ENCODE measurements at regions not wholly inside any gene's neighbourhood (a gene's known extent, or its start where the extent isn't known, plus 50 kb on each side); places are given as distances from the start of the nearest gene placed in this dataset.
A peak's percentile ranks its signal among the peaks of the same experiment; 100 is the strongest.

- Histone ChIP-seq H3K27ac (no peak overlapping the region), H3K36me3 (no peaks in the 10 kb centered on the region), H3K4me1 (peaks cover 0 to 30% of the 10 kb centered on the region in 2 donors), H3K4me3 (no peak overlapping the region), H3K27me3 (no peaks in the 10 kb centered on the region), H3K9me3 (peaks cover 0 to 15% of the 10 kb centered on the region in 2 donors)
- TF ChIP-seq CTCF (IDR thresholded peaks at IDR 0.05), result no peak
- DNase-seq (ENCODE audit: low spot score), result no peak
These were observed 115.2 kb downstream of the BOD1 start for GRCh38 chr5:173501271-173501670.

DNA sequence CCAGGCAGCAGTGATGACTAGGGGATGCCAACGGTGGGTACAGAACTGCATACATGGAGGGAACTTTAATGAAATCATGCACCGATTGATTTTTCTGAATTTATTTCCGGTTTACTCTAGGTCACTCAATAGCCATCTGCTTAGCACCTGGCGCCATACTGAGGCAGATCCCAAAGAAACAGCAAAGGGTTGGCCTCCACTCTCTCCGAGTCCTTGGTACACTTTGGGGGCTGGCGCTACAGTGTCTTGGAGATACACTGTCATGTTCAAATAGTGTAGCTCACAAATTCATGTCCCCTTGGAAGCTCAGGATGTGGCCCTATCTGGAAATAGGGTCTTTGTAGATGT lies 116.3 kb downstream of the BOD1 start:
- Histone ChIP-seq H3K4me1 (peaks cover 0 to 39% of the 10 kb centered on the region in 2 donors), H3K27me3 (no peaks in the 10 kb centered on the region), H3K4me3 (no peak overlapping the region), H3K9me3 (peaks cover 0 to 4% of the 10 kb centered on the region in 2 donors), H3K27ac (peak overlapping the region; percentile 81 to 90), H3K36me3 (no peaks in the 10 kb centered on the region)
- no peak for DNase-seq (ENCODE audit: low spot score)
- TF ChIP-seq CTCF (IDR thresholded peaks at IDR 0.05), result no peak

- Histone ChIP-seq H3K4me1 (peaks cover 0 to 39% of the 10 kb centered on the region in 2 donors), H3K4me3 (no peak overlapping the region), H3K36me3 (no peaks in the 10 kb centered on the region), H3K27me3 (no peaks in the 10 kb centered on the region), H3K27ac (peak overlapping the region; percentile 81 to 90), H3K9me3 (no peaks in the 10 kb centered on the region)
- no peak for TF ChIP-seq CTCF (IDR thresholded peaks at IDR 0.05)
- DNase-seq (ENCODE audit: low spot score), result peak; percentile 73
These were observed 116.8 kb downstream of the BOD1 start for GRCh38 chr5:173499471-173500212.

DNA sequence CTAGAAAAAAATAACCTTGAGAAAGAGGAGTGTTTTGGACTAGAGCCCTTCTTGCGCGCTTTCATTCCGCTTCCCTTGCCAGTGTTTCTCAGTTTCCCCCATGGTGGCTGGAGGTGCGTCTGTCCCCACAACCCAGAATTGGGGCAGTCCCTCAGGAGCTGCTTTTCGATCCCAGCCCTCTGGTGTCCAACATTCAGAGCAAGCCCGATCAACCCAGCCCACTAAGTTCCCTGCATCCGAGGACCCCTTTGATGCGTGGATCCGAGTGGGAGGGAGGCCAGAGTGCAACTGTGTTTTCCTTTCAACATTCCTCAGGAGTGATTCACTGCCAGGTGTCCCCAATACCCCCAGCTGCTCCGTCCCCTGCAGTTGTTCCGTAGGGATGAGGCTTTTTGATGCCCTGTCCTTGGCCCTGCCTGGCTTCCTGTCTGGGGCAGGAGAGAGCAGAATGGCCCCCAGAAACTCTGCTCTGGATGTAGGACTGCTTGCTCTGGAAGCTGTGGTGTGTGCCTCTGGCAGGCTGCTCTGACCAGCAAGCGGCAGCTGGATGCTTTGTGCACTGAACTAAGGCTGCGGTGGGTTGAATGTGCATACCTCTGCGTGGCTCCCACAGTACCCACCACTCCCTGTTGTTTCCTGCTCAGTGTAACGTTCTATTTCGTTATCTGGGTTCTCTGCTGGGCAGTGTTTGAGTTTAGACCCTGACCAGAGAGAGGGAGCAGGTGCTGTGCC lies 117.5 kb downstream of the BOD1 start:
- TF ChIP-seq CTCF (IDR thresholded peaks at IDR 0.05), result no peak
- Histone ChIP-seq H3K36me3 (no peaks in the 10 kb centered on the region), H3K27me3 (no peaks in the 10 kb centered on the region), H3K27ac (peak overlapping the region; percentile 81 to 90), H3K4me3 (peak overlapping the region in 1 of 2 donors; percentile 2), H3K4me1 (peaks cover 0 to 39% of the 10 kb centered on the region in 2 donors), H3K9me3 (no peaks in the 10 kb centered on the region)
- DNase-seq (ENCODE audit: low spot score), result no peak

- H3K4me1 ChIP-seq, result peaks cover 0 to 39% of the 10 kb centered on the region in 2 donors
- peak overlapping the region; percentile 81 to 90 for H3K27ac ChIP-seq
- peak; percentile 68 for DNase-seq (ENCODE audit: low spot score)
These were observed 118.2 kb downstream of the BOD1 start for GRCh38 chr5:173498286-173498685.

More at GRCh38 chr5:173498286-173498685, 118.2 kb downstream of the BOD1 start:
- no peaks in the 10 kb centered on the region for H3K9me3 ChIP-seq
- H3K4me3 ChIP-seq, result peak overlapping the region in 1 of 2 donors; percentile 2
- H3K27me3 ChIP-seq, result no peaks in the 10 kb centered on the region
- no peaks in the 10 kb centered on the region for H3K36me3 ChIP-seq
- TF ChIP-seq CTCF (IDR thresholded peaks at IDR 0.05), result no peak
